Femur (tissue), 1 donor: ENCODE measurements at regions not wholly inside any gene's neighbourhood (a gene's known extent, or its start where the extent isn't known, plus 50 kb on each side); places are given as distances from the start of the nearest gene placed in this dataset.
"Not testable (repeated sequence)": the region's sequence is repeated elsewhere in the genome, so short reads cannot be mapped to it uniquely, and the experiment has no call there.

Experiments
- DNase-seq: peaks from one replicate; pipeline ENCODE4 v3.0.0-alpha.2; 2017

DNA sequence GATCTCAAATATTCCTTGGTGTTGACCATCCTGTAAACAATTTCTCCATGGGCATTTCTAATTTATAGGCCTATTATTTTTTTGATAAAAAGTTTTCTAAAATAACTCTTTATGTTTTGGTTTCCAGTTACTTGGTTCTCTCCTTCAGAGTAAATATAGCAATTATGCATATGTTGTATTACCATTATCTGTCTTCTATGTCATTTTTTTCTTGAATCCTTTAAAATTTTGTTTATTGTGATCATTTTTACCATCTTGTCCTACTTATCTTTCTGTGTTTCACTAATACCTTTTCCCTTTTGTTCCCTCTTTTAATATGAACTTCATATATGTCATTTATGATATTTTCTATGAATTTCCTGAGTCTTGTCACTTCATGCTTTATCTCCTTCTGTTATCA lies 341.1 kb downstream of the PDCD6IP start:
- no peak for DNase-seq

- no peak for DNase-seq
Measured at GRCh38 chr3:34140616-34141015, 342.2 kb downstream of the PDCD6IP start.

GRCh38 chr3:34141841-34142337 lies 343.5 kb downstream of the PDCD6IP start:
- no peak for DNase-seq

DNA sequence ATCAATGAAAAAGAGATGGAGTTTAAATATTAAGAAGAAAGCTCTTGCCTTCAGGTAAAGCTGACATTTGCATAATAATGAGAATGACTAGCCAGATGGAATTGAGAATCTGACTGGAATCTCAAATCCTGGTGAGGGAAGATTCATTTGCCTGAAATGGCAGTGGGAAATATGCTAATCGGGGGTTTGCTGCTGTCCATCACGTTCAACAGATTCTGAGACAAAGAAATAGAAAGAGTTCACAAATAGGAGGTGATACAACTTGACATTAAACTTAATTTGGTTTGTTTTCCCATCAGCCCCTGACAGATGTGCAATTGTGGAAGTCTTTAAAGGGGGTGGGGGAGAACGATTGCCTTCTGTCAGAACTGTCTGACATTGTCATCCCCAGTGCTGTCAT lies 347.4 kb downstream of the PDCD6IP start:
- no peak for DNase-seq

GRCh38 chr3:34146596-34146995 lies 348.2 kb downstream of the PDCD6IP start:
- DNase-seq, result no peak

DNA sequence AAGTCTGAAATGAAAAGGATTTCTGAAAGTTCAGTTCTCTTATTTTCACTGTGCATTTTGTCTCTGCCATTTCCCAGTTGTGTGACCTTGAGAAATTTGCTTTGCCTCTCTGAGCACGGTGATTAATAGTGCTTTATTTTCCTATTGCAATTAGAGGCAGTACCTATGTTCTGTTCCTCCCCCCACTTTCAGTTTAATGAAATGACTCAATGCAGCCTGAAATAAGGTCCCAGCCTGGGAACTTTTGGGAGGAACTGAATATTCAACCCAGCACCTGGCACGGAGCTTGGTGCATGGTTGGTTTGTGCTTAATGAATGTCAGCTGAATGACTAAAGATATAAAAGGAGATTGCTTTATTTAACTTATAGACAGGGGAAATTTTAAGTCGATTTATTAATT lies 352.6 kb downstream of the PDCD6IP start:
- DNase-seq, result no peak

GRCh38 chr3:34152656-34153055 lies 354.2 kb downstream of the PDCD6IP start:
- no peak for DNase-seq

- DNase-seq, result no peak
Measured at GRCh38 chr3:34155108-34155507, 356.7 kb downstream of the PDCD6IP start.

DNA sequence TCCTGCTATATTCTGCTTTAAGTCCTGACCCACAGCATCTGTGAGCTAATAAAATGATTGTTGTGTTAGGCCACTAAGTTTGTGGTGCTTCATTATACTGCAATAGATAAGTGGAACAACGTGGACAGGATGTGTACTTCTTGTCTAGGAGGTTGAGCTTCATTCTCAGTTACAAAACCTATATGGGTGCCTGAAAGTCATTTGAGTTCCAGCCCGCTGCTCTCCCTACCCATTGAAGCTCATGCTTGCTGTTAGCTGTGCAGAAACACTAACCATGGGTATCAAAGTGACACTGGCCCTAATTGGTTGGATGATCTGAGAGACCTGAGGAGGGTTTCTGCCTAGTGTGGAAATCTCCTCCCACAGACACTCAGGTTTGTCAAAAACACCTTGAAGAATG lies 357.2 kb downstream of the PDCD6IP start:
- no peak for DNase-seq

DNA sequence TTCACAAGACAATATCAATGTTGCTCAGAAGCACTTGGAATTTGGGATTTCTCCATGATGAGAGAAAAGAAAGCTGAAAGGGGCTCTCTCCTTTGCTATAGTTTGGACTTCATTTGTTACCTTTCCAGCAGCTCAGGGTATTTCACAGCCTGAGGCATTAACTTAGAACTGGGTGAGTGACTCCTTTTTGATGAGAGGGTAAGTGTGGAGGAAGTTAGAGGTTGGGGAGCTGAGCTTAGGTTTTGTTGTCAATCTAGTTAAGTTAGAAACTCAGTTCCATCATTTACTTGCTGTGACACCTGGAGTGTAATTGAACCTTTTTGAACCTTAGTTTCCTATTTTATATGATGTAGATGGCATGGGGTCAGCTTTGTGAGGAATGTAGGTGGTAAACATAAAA lies 359.1 kb downstream of the PDCD6IP start:
- DNase-seq, result no peak

GRCh38 chr3:34159613-34160420 lies 361.4 kb downstream of the PDCD6IP start:
- no peak for DNase-seq

DNA sequence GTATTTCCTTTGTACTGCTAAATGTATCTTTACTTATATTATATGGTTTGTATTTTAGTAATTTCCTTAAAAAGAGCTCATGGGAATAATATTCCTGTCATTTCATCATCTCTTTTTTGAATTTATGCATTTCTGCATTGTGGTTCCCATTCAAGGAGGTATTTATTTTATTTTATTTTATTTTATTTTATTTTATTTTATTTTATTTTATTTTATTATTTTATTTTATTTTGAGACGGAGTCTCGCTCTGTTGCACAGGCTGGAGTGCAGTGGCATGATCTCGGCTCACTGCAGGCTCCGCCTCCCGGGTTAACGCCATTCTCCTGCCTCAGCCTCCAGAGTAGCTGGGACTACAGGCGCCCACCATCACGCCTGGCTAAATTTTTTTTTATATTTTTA lies 371.2 kb downstream of the PDCD6IP start:
- not testable (repeated sequence) for DNase-seq

DNA sequence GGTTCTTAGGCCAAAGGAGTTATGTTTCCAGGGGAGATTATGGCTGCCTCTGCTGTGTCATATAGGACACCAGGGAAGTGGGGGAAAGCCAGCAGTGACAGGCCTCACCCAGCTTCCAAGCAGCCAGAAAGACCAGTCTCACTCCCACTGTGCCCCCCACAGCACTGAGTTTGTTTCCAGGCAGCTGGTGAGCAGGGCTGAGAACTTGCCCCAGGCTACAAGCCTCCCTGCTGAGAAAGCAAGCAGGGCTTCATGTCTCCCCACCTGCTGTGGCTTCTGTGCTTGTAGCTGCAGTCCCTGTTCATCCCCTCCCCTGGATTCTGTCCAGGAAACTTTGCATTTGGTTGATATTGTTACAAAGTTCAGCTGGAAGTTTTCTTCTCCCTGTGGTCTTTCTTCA lies 376.3 kb downstream of the PDCD6IP start:
- no peak for DNase-seq

DNA sequence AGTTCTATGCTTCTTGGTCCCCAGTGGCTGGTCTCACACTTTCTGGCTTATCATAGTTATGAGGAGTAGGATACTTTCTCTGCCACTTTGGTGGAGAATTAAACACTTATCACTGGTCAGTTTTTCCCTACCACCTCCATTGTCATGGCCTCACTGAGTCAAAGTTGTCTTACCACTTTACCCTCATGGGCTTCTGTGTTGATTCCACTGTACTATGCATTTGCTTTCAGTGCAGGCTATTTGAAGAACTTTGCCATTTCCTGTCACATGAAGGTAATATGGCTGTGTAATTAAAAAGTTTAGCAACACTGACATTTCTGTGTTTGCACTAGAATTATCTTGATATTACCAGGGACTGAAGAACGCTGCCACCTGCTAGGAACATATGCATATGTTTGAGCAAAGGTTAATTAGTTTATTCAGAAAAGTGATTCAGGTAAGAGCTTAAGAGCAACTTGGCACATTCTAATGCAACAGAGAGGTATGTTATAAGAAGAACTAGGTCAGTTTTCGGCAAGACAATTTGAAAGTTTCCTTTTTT lies 377.3 kb downstream of the PDCD6IP start:
- no peak for DNase-seq

GRCh38 chr3:34176723-34177122 lies 378.3 kb downstream of the PDCD6IP start:
- DNase-seq, result no peak

DNA sequence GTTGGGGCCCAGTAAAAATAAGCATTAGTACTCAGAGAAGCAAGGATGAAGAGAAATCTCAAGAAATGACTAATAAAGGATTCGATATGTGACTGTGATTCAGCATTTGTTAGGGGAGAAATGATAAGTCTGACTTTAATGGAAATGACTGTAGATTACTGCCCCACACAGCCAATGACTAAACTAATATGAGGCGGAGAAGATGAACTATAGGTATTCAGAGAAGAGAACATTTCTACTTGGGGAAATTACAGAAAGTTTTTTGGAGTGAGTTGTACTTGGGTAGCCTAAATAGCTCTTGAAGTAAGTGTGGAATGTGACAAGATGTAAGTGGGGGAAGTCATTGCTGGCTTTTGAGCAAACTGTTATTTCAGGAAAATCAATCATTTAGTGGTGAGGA lies 380.0 kb downstream of the PDCD6IP start:
- DNase-seq, result no peak

GRCh38 chr3:34179716-34180115 lies 381.3 kb downstream of the PDCD6IP start:
- no peak for DNase-seq

GRCh38 chr3:34180532-34180931 lies 382.1 kb downstream of the PDCD6IP start:
- DNase-seq, result no peak

DNA sequence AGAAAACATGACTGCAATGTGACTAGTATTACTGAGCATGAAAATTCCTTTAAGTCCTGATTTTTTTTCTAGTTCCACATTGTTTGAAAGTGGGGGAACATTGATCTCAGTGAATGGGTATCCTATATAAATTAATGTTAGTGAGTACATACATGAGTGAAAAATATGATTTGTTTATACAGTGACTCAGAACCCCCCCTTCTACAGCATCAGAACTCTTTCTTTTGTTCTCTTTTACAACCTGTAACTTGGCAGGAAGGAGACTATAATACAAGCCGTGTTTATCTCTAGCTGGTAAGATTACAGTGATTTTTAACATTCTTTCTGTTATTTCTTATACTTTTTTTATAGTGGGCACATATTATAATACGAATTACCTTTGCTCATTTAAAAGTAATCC lies 384.7 kb downstream of the PDCD6IP start:
- DNase-seq, result no peak

- no peak for DNase-seq
Measured at GRCh38 chr3:34183611-34184340, 385.3 kb downstream of the PDCD6IP start.

DNA sequence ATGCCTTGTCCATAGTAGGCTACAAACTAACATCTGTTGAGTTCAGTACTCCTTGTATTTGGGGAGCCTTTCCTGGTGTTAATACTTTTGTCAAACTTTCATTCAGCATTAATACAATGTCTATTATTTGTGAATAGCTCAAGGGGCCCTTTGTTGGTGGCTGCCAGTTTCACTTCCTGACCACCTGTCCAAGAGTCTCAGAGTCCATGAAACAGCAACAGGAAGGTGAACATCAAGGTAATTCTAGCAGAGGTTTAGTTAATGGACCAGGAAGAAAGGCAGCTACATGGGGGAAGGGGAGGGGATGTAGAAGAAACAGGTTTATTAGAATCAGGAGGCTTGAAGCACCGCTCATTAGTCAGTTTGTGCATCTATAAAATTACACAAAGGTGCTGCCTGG lies 386.9 kb downstream of the PDCD6IP start:
- no peak for DNase-seq

GRCh38 chr3:34189133-34189532 lies 390.7 kb downstream of the PDCD6IP start:
- DNase-seq, result no peak

DNA sequence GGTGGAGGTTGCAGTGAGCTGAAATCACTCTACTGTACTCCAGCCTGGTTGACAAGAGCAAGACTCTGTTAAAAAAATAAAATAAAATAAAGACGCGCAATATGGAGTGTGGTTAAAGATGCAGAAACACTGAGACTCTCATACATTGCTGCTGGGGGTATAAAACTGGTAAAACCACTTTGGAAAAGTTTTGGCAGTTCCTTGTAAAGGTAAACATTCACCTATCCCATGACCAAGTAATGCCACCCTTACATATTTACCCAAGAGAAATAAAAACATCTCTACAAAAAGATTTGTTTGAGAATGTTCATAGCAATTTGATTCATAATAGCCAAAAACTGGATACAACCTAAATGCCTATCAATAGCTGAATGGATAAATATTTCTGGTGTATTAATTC lies 398.5 kb downstream of the PDCD6IP start:
- no peak for DNase-seq

DNA sequence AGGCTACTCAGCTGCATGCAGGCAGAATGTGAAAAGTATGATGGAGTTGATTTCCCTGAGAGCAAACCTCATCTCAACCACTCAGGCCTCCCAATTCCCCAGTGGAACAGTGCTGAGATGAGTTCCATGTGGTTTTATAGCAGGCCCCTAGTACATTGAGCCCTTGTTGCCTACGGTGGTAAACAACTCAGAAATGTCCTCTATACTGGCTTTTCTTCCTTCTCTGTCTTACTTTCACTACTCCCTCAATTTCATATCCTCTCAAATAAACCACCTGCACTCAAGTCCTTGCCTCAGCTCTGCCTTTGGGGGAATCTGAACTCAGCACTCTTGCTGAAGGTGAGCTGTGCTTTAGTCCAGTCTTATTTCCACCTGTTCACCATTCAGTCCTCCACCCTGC lies 399.9 kb downstream of the PDCD6IP start:
- DNase-seq, result no peak
